ENCODE measurements at regions not wholly inside any gene's neighbourhood (a gene's known extent, or its start where the extent isn't known, plus 50 kb on each side); places are given as distances from the start of the nearest gene placed in this dataset.

DNA sequence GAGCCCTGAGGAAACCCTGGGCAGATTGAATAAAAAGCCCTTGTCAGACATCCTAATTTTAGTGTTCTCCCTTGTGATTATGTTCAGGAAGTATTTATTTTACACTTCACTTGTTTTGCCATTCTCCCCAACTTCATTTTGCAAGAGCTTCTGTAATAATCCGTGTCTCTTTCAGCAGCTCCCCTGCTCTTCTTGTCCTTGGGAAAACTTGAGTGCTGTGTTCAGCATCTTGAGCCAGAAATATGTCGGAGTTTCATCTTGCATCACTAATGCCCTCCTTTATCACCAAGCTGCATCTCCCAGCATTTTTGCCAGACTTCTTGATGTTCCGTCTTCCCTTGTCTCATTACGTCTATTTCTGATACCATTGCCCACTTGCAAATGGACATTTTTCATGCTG is 486.5 kb upstream of the EEF2KMT start:
- Histone ChIP-seq H3K4me1 (ENCODE audit: control insufficient read depth, insufficient read depth, low read length) (no peaks in the 10 kb centered on the region), H3K36me3 (ENCODE audit: control insufficient read depth in 2 of 2, insufficient read depth in 1 of 2, low read length in 2 of 2) (no peaks in the 10 kb centered on the region), H3K27ac (ENCODE audit: extremely low read depth, low read depth, low read length) (no peak overlapping the region), H3K9me3 (ENCODE audit: control insufficient read depth, insufficient read depth, low read depth, low read length) (no peaks in the 10 kb centered on the region), H3K4me3 (ENCODE audit: low read depth, low read length) (no peak overlapping the region)
- CTCF ChIA-PET, result interaction anchor here (1.6 kb wide), 1 partner anchor 94 kb away, joined by 3 read pairs; no protein-coding TSS in a partner anchor
- POLR2A ChIA-PET, result no interaction called here
- no peak for TF ChIP-seq ZNF324 (tag by site-specific recombination; IDR thresholded peaks at IDR 0.05)
- TF ChIP-seq, protein P1, sequence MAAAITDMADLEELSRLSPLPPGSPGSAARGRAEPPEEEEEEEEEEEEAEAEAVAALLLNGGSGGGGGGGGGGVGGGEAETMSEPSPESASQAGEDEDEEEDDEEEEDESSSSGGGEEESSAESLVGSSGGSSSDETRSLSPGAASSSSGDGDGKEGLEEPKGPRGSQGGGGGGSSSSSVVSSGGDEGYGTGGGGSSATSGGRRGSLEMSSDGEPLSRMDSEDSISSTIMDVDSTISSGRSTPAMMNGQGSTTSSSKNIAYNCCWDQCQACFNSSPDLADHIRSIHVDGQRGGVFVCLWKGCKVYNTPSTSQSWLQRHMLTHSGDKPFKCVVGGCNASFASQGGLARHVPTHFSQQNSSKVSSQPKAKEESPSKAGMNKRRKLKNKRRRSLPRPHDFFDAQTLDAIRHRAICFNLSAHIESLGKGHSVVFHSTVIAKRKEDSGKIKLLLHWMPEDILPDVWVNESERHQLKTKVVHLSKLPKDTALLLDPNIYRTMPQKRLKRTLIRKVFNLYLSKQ (tag by site-specific recombination; IDR thresholded peaks at IDR 0.05; ENCODE audit: borderline replicate concordance), result no peak
- TF ChIP-seq, protein P2, sequence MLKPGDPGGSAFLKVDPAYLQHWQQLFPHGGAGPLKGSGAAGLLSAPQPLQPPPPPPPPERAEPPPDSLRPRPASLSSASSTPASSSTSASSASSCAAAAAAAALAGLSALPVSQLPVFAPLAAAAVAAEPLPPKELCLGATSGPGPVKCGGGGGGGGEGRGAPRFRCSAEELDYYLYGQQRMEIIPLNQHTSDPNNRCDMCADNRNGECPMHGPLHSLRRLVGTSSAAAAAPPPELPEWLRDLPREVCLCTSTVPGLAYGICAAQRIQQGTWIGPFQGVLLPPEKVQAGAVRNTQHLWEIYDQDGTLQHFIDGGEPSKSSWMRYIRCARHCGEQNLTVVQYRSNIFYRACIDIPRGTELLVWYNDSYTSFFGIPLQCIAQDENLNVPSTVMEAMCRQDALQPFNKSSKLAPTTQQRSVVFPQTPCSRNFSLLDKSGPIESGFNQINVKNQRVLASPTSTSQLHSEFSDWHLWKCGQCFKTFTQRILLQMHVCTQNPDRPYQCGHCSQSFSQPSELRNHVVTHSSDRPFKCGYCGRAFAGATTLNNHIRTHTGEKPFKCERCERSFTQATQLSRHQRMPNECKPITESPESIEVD (tag by site-specific recombination; IDR thresholded peaks at IDR 0.05), result no peak
- TF ChIP-seq ZBTB20 (tag by site-specific recombination; IDR thresholded peaks at IDR 0.05), result no peak
- TF ChIP-seq, protein P3, sequence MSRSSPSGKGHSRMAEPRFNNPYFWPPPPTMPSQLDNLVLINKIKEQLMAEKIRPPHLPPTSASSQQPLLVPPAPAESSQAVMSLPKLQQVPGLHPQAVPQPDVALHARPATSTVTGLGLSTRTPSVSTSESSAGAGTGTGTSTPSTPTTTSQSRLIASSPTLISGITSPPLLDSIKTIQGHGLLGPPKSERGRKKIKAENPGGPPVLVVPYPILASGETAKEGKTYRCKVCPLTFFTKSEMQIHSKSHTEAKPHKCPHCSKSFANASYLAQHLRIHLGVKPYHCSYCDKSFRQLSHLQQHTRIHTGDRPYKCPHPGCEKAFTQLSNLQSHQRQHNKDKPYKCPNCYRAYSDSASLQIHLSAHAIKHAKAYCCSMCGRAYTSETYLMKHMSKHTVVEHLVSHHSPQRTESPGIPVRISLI (tag by site-specific recombination; IDR thresholded peaks at IDR 0.05), result no peak
- TF ChIP-seq ZNF530 (tag by site-specific recombination; IDR thresholded peaks at IDR 0.05; ENCODE audit: low read depth), result no peak
- no peak for TF ChIP-seq KLF8 (tag by site-specific recombination; IDR thresholded peaks at IDR 0.05)
- TF ChIP-seq ZNF274 (IDR thresholded peaks at IDR 0.05; ENCODE audit: low read length), result no peak
- TF ChIP-seq ZNF274 (tag by site-specific recombination; IDR thresholded peaks at IDR 0.05; ENCODE audit: borderline replicate concordance), result no peak
- TF ChIP-seq, protein P4, sequence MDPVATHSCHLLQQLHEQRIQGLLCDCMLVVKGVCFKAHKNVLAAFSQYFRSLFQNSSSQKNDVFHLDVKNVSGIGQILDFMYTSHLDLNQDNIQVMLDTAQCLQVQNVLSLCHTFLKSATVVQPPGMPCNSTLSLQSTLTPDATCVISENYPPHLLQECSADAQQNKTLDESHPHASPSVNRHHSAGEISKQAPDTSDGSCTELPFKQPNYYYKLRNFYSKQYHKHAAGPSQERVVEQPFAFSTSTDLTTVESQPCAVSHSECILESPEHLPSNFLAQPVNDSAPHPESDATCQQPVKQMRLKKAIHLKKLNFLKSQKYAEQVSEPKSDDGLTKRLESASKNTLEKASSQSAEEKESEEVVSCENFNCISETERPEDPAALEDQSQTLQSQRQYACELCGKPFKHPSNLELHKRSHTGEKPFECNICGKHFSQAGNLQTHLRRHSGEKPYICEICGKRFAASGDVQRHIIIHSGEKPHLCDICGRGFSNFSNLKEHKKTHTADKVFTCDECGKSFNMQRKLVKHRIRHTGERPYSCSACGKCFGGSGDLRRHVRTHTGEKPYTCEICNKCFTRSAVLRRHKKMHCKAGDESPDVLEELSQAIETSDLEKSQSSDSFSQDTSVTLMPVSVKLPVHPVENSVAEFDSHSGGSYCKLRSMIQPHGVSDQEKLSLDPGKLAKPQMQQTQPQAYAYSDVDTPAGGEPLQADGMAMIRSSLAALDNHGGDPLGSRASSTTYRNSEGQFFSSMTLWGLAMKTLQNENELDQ (tag by site-specific recombination; IDR thresholded peaks at IDR 0.05; ENCODE audit: low read depth), result no peak

DNA sequence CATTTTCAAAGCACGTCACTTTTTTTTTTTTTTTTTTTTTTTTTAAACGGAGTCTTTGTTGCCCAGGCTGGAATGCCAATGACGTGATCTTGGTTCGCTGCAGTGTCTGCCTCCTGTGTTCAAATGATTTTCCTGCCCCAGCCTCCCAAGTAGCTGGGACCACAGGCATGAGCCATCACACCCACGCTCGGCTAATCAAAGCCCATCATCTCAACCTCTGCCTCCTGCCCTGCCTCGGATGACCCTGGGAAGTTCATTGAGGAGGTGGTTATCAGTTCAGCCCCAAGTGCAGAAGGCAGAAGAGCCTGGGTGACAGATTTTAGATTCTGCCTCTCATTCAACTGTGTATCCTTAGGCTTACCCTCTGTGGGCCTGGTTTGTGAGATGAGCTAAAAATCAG is 484.9 kb upstream of the EEF2KMT start:
- Histone ChIP-seq H3K4me1 (ENCODE audit: control insufficient read depth, insufficient read depth, low read length) (no peaks in the 10 kb centered on the region), H3K9me3 (ENCODE audit: control insufficient read depth, insufficient read depth, low read depth, low read length) (no peaks in the 10 kb centered on the region), H3K4me3 (ENCODE audit: low read depth, low read length) (no peak overlapping the region), H3K27ac (ENCODE audit: extremely low read depth, low read depth, low read length) (no peak overlapping the region), H3K36me3 (ENCODE audit: control insufficient read depth in 2 of 2, insufficient read depth in 1 of 2, low read length in 2 of 2) (no peaks in the 10 kb centered on the region)
- ChIA-PET POLR2A (no interaction called here), CTCF (interaction anchor here (0.9 to 1.6 kb wide), 2 partner anchors 33 to 92 kb away, joined by 3 to 4 read pairs; no protein-coding TSS in a partner anchor)
- TF ChIP-seq, protein P5, sequence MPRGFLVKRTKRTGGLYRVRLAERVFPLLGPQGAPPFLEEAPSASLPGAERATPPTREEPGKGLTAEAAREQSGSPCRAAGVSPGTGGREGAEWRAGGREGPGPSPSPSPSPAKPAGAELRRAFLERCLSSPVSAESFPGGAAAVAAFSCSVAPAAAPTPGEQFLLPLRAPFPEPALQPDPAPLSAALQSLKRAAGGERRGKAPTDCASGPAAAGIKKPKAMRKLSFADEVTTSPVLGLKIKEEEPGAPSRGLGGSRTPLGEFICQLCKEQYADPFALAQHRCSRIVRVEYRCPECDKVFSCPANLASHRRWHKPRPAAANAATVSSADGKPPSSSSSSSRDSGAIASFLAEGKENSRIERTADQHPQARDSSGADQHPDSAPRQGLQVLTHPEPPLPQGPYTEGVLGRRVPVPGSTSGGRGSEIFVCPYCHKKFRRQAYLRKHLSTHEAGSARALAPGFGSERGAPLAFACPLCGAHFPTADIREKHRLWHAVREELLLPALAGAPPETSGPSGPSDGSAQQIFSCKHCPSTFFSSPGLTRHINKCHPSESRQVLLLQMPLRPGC (tag by site-specific recombination; IDR thresholded peaks at IDR 0.05), result no peak
- TF ChIP-seq, protein P6, sequence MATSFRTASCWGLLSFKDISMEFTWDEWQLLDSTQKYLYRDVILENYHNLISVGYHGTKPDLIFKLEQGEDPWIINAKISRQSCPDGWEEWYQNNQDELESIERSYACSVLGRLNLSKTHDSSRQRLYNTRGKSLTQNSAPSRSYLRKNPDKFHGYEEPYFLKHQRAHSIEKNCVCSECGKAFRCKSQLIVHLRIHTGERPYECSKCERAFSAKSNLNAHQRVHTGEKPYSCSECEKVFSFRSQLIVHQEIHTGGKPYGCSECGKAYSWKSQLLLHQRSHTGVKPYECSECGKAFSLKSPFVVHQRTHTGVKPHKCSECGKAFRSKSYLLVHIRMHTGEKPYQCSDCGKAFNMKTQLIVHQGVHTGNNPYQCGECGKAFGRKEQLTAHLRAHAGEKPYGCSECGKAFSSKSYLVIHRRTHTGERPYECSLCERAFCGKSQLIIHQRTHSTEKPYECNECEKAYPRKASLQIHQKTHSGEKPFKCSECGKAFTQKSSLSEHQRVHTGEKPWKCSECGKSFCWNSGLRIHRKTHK (tag by site-specific recombination; IDR thresholded peaks at IDR 0.05), result no peak
- TF ChIP-seq ZBTB21 (tag by site-specific recombination; IDR thresholded peaks at IDR 0.05) (no peak), ZNF19 (tag by site-specific recombination; IDR thresholded peaks at IDR 0.05; ENCODE audit: low read depth) (no peak), ZSCAN23 (tag by site-specific recombination; IDR thresholded peaks at IDR 0.05) (no peak), ZNF184 (tag by site-specific recombination; IDR thresholded peaks at IDR 0.05) (no peak)

Data from HEK293 (cell line).